ENCODE measurements at regions not wholly inside any gene's neighbourhood (a gene's known extent, or its start where the extent isn't known, plus 50 kb on each side); places are given as distances from the start of the nearest gene placed in this dataset.

GRCh38 chr6:67538032-67538431 is 1097.0 kb upstream of the ADGRB3 start:
- no peak for TF ChIP-seq CTCF (IDR thresholded peaks at IDR 0.05; ENCODE audit: low read depth, low read length)
- TF ChIP-seq EZH2phosphoT487 (IDR thresholded peaks at IDR 0.05; ENCODE audit: low read depth), result no peak
